ENCODE measurements at regions not wholly inside any gene's neighbourhood (a gene's known extent, or its start where the extent isn't known, plus 50 kb on each side); places are given as distances from the start of the nearest gene placed in this dataset.

- Histone ChIP-seq H4K20me1 (ENCODE audit: insufficient read depth, low read length) (no peaks in the 10 kb centered on the region), H3K9me3 (ENCODE audit: low read length) (no peaks in the 10 kb centered on the region), H3K27ac (ENCODE audit: low read depth, low read length, poor library complexity, severe bottlenecking) (no peak overlapping the region), H3K9ac (ENCODE audit: low read length) (no peak overlapping the region), H3K4me1 (ENCODE audit: insufficient read depth, low read length, severe bottlenecking) (no peaks in the 10 kb centered on the region), H3F3A (ENCODE audit: insufficient read depth, low read length) (no peaks in the 10 kb centered on the region), H3K27me3 (ENCODE audit: insufficient read depth, low read length) (no peaks in the 10 kb centered on the region), H2AFZ (ENCODE audit: low read length) (no peak overlapping the region), H3K4me3 (ENCODE audit: low read depth, low read length, poor library complexity, severe bottlenecking) (no peak overlapping the region), H3K4me2 (ENCODE audit: low read length) (no peak overlapping the region), H3K36me3 (ENCODE audit: insufficient read depth, low read length) (no peaks in the 10 kb centered on the region), H3K9me2 (ENCODE audit: low read depth, low read length) (no peaks in the 10 kb centered on the region), H3K79me2 (ENCODE audit: insufficient read depth, low read length) (no peaks in the 10 kb centered on the region)
- TF ChIP-seq CTCF (IDR thresholded peaks at IDR 0.05; ENCODE audit: low read length) (no peak), EZH2 (IDR thresholded peaks at IDR 0.05; ENCODE audit: borderline replicate concordance, low read length) (no peak)
These were observed 166.9 kb downstream of the DMRT2 start for GRCh38 chr9:1217076-1217475.

- no peaks in the 10 kb centered on the region for H3K9me3 ChIP-seq (ENCODE audit: low read length)
- no peak overlapping the region for H2AFZ ChIP-seq (ENCODE audit: low read length)
- no peak overlapping the region for H3K27ac ChIP-seq (ENCODE audit: low read depth, low read length, poor library complexity, severe bottlenecking)
- no peaks in the 10 kb centered on the region for H3K9me2 ChIP-seq (ENCODE audit: low read depth, low read length)
- no peaks in the 10 kb centered on the region for H3K27me3 ChIP-seq (ENCODE audit: insufficient read depth, low read length)
- H4K20me1 ChIP-seq (ENCODE audit: insufficient read depth, low read length), result no peaks in the 10 kb centered on the region
- no peaks in the 10 kb centered on the region for H3K36me3 ChIP-seq (ENCODE audit: insufficient read depth, low read length)
- no peak overlapping the region for H3K4me2 ChIP-seq (ENCODE audit: low read length)
- H3K4me3 ChIP-seq (ENCODE audit: low read depth, low read length, poor library complexity, severe bottlenecking), result no peak overlapping the region
- H3K79me2 ChIP-seq (ENCODE audit: insufficient read depth, low read length), result no peaks in the 10 kb centered on the region
- no peaks in the 10 kb centered on the region for H3F3A ChIP-seq (ENCODE audit: insufficient read depth, low read length)
- H3K4me1 ChIP-seq (ENCODE audit: insufficient read depth, low read length, severe bottlenecking), result no peaks in the 10 kb centered on the region
- H3K9ac ChIP-seq (ENCODE audit: low read length), result no peak overlapping the region
- no peak for TF ChIP-seq CTCF (IDR thresholded peaks at IDR 0.05; ENCODE audit: low read length)
- TF ChIP-seq EZH2 (IDR thresholded peaks at IDR 0.05; ENCODE audit: borderline replicate concordance, low read length), result no peak
These were observed 169.1 kb downstream of the DMRT2 start for GRCh38 chr9:1219284-1219683.

- Histone ChIP-seq H3K36me3 (ENCODE audit: insufficient read depth, low read length) (no peaks in the 10 kb centered on the region), H3K27me3 (ENCODE audit: insufficient read depth, low read length) (no peaks in the 10 kb centered on the region), H3K4me2 (ENCODE audit: low read length) (no peak overlapping the region), H3K9me2 (ENCODE audit: low read depth, low read length) (no peaks in the 10 kb centered on the region), H4K20me1 (ENCODE audit: insufficient read depth, low read length) (no peaks in the 10 kb centered on the region), H3K4me3 (ENCODE audit: low read depth, low read length, poor library complexity, severe bottlenecking) (no peak overlapping the region), H3K9ac (ENCODE audit: low read length) (no peak overlapping the region), H2AFZ (ENCODE audit: low read length) (no peak overlapping the region), H3K79me2 (ENCODE audit: insufficient read depth, low read length) (no peaks in the 10 kb centered on the region), H3F3A (ENCODE audit: insufficient read depth, low read length) (no peaks in the 10 kb centered on the region), H3K9me3 (ENCODE audit: low read length) (no peaks in the 10 kb centered on the region), H3K4me1 (ENCODE audit: insufficient read depth, low read length, severe bottlenecking) (no peaks in the 10 kb centered on the region), H3K27ac (ENCODE audit: low read depth, low read length, poor library complexity, severe bottlenecking) (no peak overlapping the region)
- TF ChIP-seq CTCF (IDR thresholded peaks at IDR 0.05; ENCODE audit: low read length) (no peak), EZH2 (IDR thresholded peaks at IDR 0.05; ENCODE audit: borderline replicate concordance, low read length) (no peak)
These were observed 171.1 kb downstream of the DMRT2 start for GRCh38 chr9:1221298-1221697.

Data from OCI-LY1 (cell line).